Ishikawa (cell line): ENCODE measurements at regions not wholly inside any gene's neighbourhood (a gene's known extent, or its start where the extent isn't known, plus 50 kb on each side); places are given as distances from the start of the nearest gene placed in this dataset.

ENCODE experiments used
- CEBPB ChIP-seq: IDR thresholded peaks from 2 replicates; pipeline ENCODE4 v1.6.1; 2012
- CREB1 ChIP-seq: IDR thresholded peaks from 2 replicates; pipeline ENCODE4 v1.6.1; 2012; ENCODE audit warnings: low read depth
- EGR1 ChIP-seq: IDR thresholded peaks from 2 replicates; pipeline ENCODE4 v1.6.1; 2012
- EP300 ChIP-seq: IDR thresholded peaks from 2 replicates; pipeline ENCODE4 v1.6.1; 2012; ENCODE audit warnings: borderline replicate concordance
- FOXM1 ChIP-seq: IDR thresholded peaks from 2 replicates; pipeline ENCODE4 v1.6.1; 2012; ENCODE audit warnings: low read depth, borderline replicate concordance
- NFIC ChIP-seq: IDR thresholded peaks from 2 replicates; pipeline ENCODE4 v1.6.1; 2012
- RAD21 ChIP-seq: IDR thresholded peaks from 2 replicates; pipeline ENCODE4 v1.6.1; 2012; ENCODE audit warnings: low read depth
- TAF1 ChIP-seq: IDR thresholded peaks from 2 replicates; pipeline ENCODE4 v1.6.1; 2012; ENCODE audit warnings: low read depth, mild to moderate bottlenecking
- TCF12 ChIP-seq: IDR thresholded peaks from 2 replicates; pipeline ENCODE4 v1.6.1; 2012; ENCODE audit warnings: low read depth
- TEAD4 ChIP-seq: IDR thresholded peaks from 2 replicates; pipeline ENCODE4 v1.6.1; 2012
- YY1 ChIP-seq: IDR thresholded peaks from 2 replicates; pipeline ENCODE4 v1.6.1; 2012; ENCODE audit warnings: low read depth
- ZBTB7A ChIP-seq: IDR thresholded peaks from 2 replicates; pipeline ENCODE4 v1.6.1; 2012; ENCODE audit warnings: low read depth
- TF ChIP-seq, protein P1 (sequence below): IDR thresholded peaks from 2 replicates; pipeline ENCODE4 v1.6.1; 2012; ENCODE audit warnings: low read depth, mild to moderate bottlenecking
- TF ChIP-seq, protein P2 (sequence below): IDR thresholded peaks from 2 replicates; pipeline ENCODE4 v1.6.1; 2012
- TF ChIP-seq, protein P3 (sequence below): IDR thresholded peaks from 2 replicates; pipeline ENCODE4 v1.6.1; 2012

DNA sequence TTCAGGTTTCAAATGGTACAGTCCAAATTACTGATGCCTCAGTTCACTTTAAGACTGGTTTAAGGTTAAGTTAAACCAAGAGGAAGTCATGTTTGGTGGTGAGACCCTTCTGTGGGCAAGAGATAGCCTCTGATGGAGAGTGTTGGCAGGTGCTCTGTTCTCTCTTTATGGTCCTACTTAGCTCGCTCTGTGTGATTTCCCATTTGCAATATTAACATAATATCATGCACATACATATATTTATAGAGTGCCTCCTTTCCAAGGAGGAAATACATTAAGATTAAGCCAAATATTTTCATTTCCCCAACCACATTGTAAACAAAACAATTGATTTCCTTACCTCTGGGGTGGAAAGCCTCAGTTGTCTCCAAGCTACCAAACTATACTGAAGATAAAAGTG is 222.4 kb downstream of the PIK3C3 start:
- no peak for TF ChIP-seq YY1
- no peak for TF ChIP-seq RAD21
- no peak for TF ChIP-seq EP300
- TF ChIP-seq, protein P1, sequence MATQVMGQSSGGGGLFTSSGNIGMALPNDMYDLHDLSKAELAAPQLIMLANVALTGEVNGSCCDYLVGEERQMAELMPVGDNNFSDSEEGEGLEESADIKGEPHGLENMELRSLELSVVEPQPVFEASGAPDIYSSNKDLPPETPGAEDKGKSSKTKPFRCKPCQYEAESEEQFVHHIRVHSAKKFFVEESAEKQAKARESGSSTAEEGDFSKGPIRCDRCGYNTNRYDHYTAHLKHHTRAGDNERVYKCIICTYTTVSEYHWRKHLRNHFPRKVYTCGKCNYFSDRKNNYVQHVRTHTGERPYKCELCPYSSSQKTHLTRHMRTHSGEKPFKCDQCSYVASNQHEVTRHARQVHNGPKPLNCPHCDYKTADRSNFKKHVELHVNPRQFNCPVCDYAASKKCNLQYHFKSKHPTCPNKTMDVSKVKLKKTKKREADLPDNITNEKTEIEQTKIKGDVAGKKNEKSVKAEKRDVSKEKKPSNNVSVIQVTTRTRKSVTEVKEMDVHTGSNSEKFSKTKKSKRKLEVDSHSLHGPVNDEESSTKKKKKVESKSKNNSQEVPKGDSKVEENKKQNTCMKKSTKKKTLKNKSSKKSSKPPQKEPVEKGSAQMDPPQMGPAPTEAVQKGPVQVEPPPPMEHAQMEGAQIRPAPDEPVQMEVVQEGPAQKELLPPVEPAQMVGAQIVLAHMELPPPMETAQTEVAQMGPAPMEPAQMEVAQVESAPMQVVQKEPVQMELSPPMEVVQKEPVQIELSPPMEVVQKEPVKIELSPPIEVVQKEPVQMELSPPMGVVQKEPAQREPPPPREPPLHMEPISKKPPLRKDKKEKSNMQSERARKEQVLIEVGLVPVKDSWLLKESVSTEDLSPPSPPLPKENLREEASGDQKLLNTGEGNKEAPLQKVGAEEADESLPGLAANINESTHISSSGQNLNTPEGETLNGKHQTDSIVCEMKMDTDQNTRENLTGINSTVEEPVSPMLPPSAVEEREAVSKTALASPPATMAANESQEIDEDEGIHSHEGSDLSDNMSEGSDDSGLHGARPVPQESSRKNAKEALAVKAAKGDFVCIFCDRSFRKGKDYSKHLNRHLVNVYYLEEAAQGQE = no peak
- no peak for TF ChIP-seq NFIC
- no peak for TF ChIP-seq TEAD4
- TF ChIP-seq CREB1 = no peak
- TF ChIP-seq, protein P2, sequence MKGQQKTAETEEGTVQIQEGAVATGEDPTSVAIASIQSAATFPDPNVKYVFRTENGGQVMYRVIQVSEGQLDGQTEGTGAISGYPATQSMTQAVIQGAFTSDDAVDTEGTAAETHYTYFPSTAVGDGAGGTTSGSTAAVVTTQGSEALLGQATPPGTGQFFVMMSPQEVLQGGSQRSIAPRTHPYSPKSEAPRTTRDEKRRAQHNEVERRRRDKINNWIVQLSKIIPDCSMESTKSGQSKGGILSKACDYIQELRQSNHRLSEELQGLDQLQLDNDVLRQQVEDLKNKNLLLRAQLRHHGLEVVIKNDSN = no peak
- no peak for TF ChIP-seq EGR1
- TF ChIP-seq TAF1 = no peak
- TF ChIP-seq, protein P3, sequence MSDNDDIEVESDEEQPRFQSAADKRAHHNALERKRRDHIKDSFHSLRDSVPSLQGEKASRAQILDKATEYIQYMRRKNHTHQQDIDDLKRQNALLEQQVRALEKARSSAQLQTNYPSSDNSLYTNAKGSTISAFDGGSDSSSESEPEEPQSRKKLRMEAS = no peak
- no peak for TF ChIP-seq TCF12
- no peak for TF ChIP-seq ZBTB7A

DNA sequence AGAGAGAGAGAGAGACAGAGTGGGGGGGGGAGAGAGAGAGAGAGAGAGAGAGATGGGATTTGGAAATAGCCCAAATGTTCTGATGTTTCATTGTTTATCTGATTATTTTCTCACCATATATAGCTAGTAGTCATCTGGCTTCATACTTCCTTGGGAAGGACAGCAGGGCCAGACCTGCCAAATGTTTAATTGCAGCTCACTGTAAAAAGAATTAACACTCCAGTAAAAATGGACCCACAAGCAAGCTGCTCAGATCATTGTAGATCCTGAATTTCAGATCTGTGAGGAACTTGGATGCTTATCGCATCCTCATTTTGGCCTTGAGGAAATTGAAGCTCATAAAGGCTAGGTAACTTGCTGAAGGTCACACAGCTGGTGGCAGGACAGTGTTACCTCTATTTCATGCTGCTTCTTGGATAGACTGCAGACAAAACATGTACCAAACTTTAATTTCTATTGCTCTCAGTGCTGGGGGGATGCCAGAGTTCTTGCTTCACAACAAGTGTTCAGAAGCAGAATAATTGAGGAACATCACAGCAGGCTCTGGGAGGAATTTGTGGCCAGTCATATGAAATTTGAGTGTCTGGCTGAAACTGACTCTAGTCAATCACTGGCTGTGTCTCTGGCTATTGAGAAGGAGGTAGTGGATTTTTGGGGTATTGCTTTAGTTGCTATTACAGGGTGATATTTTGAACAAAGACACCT is 223.5 kb downstream of the PIK3C3 start:
- TF ChIP-seq CEBPB (no peak), FOXM1 (no peak), TAF1 (no peak), RAD21 (no peak), ZBTB7A (no peak), TEAD4 (no peak), CREB1 (no peak), NFIC (no peak), EP300 (no peak), YY1 (no peak), EGR1 (no peak), TCF12 (no peak)
- TF ChIP-seq, protein P1 = no peak
- TF ChIP-seq, protein P2 = no peak
- TF ChIP-seq, protein P3 = no peak

DNA sequence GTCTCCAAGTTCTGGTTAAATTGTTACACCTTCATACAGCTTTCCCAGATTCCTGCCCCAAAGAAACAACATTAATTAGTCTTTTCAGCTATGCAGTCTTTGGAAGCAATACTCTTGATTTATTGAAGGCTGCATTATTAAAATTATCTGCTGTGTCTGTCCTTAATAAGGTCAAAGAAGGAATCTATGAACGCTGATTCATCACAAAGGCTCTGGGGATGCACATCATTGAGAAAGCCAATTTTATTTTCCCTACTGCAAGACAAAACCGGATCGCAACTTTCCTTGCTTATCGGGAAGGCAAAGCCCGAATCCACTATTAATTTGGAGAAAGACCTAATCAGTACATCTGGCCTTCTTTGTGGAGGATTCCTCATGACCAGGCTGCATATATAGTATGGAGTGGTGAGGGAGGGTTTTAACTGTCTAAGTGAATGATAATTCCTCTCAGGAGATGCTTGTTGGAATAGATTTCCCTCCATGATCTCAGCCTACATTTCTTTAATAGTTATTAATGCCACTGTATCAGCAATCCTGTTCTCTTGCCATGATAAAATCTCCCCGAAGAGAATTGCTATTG is 224.6 kb downstream of the PIK3C3 start:
- TF ChIP-seq YY1 (no peak), TAF1 (no peak), EP300 (no peak), ZBTB7A (no peak), NFIC (no peak), TEAD4 (no peak), RAD21 (no peak), CREB1 (no peak), FOXM1 (no peak), TCF12 (no peak), EGR1 (no peak), CEBPB (no peak)
- TF ChIP-seq, protein P1 = no peak
- TF ChIP-seq, protein P2 = no peak
- TF ChIP-seq, protein P3 = no peak
